Keratinocyte (primary cell): ENCODE measurements at regions not wholly inside any gene's neighbourhood (a gene's known extent, or its start where the extent isn't known, plus 50 kb on each side); places are given as distances from the start of the nearest gene placed in this dataset.

Experiments
- EZH2 ChIP-seq: IDR thresholded peaks from one replicate; pipeline ENCODE4 v1.6.1; 2012; ENCODE audit warnings: inconsistent platforms, mild to moderate bottlenecking, low read length, moderate library complexity
- TF ChIP-seq, protein P1 (sequence below), 3 experiments: IDR thresholded peaks in 1 of 3; conservative IDR thresholded peaks in 1 of 3; optimal IDR thresholded peaks in 1 of 3; 2 replicates in 2 of 3; 3 replicates in 1 of 3; pipeline versions ENCODE3 to v1.5.1; 2011; ENCODE audit warnings: low read length in 3 of 3, mild to moderate bottlenecking in 3 of 3, moderate library complexity in 2 of 3, control low read depth in 1 of 3, inconsistent platforms in 1 of 3; ENCODE audit not compliant: insufficient read depth in 2 of 3; ENCODE audit errors: extremely low read depth in 1 of 3

- no peak for TF ChIP-seq EZH2
- TF ChIP-seq, protein P1, sequence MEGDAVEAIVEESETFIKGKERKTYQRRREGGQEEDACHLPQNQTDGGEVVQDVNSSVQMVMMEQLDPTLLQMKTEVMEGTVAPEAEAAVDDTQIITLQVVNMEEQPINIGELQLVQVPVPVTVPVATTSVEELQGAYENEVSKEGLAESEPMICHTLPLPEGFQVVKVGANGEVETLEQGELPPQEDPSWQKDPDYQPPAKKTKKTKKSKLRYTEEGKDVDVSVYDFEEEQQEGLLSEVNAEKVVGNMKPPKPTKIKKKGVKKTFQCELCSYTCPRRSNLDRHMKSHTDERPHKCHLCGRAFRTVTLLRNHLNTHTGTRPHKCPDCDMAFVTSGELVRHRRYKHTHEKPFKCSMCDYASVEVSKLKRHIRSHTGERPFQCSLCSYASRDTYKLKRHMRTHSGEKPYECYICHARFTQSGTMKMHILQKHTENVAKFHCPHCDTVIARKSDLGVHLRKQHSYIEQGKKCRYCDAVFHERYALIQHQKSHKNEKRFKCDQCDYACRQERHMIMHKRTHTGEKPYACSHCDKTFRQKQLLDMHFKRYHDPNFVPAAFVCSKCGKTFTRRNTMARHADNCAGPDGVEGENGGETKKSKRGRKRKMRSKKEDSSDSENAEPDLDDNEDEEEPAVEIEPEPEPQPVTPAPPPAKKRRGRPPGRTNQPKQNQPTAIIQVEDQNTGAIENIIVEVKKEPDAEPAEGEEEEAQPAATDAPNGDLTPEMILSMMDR (optimal IDR thresholded peaks at IDR 0.05 in 1 of 3, IDR thresholded peaks at IDR 0.05 in 1 of 3, conservative IDR thresholded peaks at IDR 0.05 in 1 of 3; ENCODE audit: extremely low read depth in 1 of 3, insufficient read depth in 2 of 3, low read length in 3 of 3) = no peak
These were observed 147.5 kb upstream of the MME start for GRCh38 chr3:154932633-154933032.
